Liver (tissue), 8 donors: ENCODE measurements at regions not wholly inside any gene's neighbourhood (a gene's known extent, or its start where the extent isn't known, plus 50 kb on each side); places are given as distances from the start of the nearest gene placed in this dataset.

Experiments
- DNase-seq: peaks from one replicate; pipeline ENCODE4 v3.0.0-alpha.2; 2017; ENCODE audit warnings: low spot score
- H3K27ac ChIP-seq, 2 donors: one replicate each; pipeline ENCODE4 v1.7.0; 2013; ENCODE audit warnings: inconsistent platforms in 2 of 2, low read length in 2 of 2, control low read depth in 1 of 2, low read depth in 1 of 2, mild to moderate bottlenecking in 1 of 2
- H3K27me3 ChIP-seq, 4 donors: one replicate each; pipeline versions ENCODE4 v1.6.1 to v1.7.0; 2013; ENCODE audit warnings: low read length in 3 of 4, inconsistent platforms in 1 of 4, mild to moderate bottlenecking in 1 of 4, moderate library complexity in 1 of 4; ENCODE audit not compliant: control insufficient read depth in 4 of 4, insufficient read depth in 4 of 4
- H3K36me3 ChIP-seq, 4 donors: one replicate each; pipeline versions ENCODE4 v1.6.1 to v1.7.0; 2013; ENCODE audit warnings: low read length in 3 of 4, mild to moderate bottlenecking in 3 of 4, low read depth in 1 of 4, moderate library complexity in 1 of 4; ENCODE audit not compliant: control insufficient read depth in 4 of 4, insufficient read depth in 3 of 4
- H3K4me1 ChIP-seq, 4 donors: one replicate each; pipeline versions ENCODE4 v1.6.1 to v1.7.0; 2013; ENCODE audit warnings: low read length in 3 of 4, mild to moderate bottlenecking in 3 of 4, moderate library complexity in 1 of 4; ENCODE audit not compliant: control insufficient read depth in 4 of 4, insufficient read depth in 4 of 4
- H3K4me3 ChIP-seq, 3 donors: one replicate each; pipeline versions ENCODE4 v1.6.1 to v1.7.0; 2013; ENCODE audit warnings: low read length in 3 of 3, control low read depth in 1 of 3, low read depth in 1 of 3, mild to moderate bottlenecking in 1 of 3
- H3K9ac ChIP-seq, 2 donors: one replicate each; pipeline ENCODE4 v1.7.0; 2013; ENCODE audit warnings: low read length in 2 of 2, mild to moderate bottlenecking in 2 of 2, moderate library complexity in 2 of 2, control low read depth in 1 of 2, low read depth in 1 of 2
- H3K9me3 ChIP-seq, 4 donors: one replicate each; pipeline versions ENCODE4 v1.6.1 to v1.7.0; 2013; ENCODE audit warnings: low read length in 3 of 4; ENCODE audit not compliant: control insufficient read depth in 4 of 4
- EGR1 ChIP-seq, 2 donors: IDR thresholded peaks; 2 replicates each; pipeline ENCODE4 v1.6.1; 2016 to 2018; ENCODE audit warnings: antibody characterized with exemption in 2 of 2, low read depth in 2 of 2
- FOXA1 ChIP-seq: IDR thresholded peaks from 2 replicates; pipeline ENCODE4 v1.6.1; 2016; ENCODE audit warnings: antibody characterized with exemption
- GABPA ChIP-seq, 2 donors: IDR thresholded peaks in 1 of 2; conservative IDR thresholded peaks in 1 of 2; 2 replicates each; pipeline ENCODE4 v1.6.1; 2016; ENCODE audit warnings: antibody characterized with exemption in 2 of 2, mild to moderate bottlenecking in 1 of 2, moderate library complexity in 1 of 2
- HNF4A ChIP-seq, 2 donors: conservative IDR thresholded peaks; 2 replicates each; pipeline ENCODE4 v1.6.1; 2016; ENCODE audit warnings: antibody characterized with exemption in 2 of 2, mild to moderate bottlenecking in 2 of 2
- HNF4G ChIP-seq: IDR thresholded peaks from 2 replicates; pipeline ENCODE4 v1.6.1; 2016; ENCODE audit warnings: antibody characterized with exemption
- JUND ChIP-seq, 2 donors: IDR thresholded peaks; 2 replicates each; pipeline ENCODE4 v1.6.1; 2016; ENCODE audit warnings: antibody characterized with exemption in 2 of 2
- RXRA ChIP-seq, 2 donors: IDR thresholded peaks; 2 replicates each; pipeline ENCODE4 v1.6.1; 2017 to 2018; ENCODE audit warnings: antibody characterized with exemption in 2 of 2, mild to moderate bottlenecking in 1 of 2
- SP1 ChIP-seq: IDR thresholded peaks from 2 replicates; pipeline ENCODE4 v1.6.1; 2018; ENCODE audit warnings: antibody characterized with exemption, mild to moderate bottlenecking
- TAF1 ChIP-seq: conservative IDR thresholded peaks from 2 replicates; pipeline ENCODE4 v1.6.1; 2016; ENCODE audit warnings: antibody characterized with exemption, mild to moderate bottlenecking
- YY1 ChIP-seq: IDR thresholded peaks from 2 replicates; pipeline ENCODE4 v1.6.1; 2016; ENCODE audit warnings: antibody characterized with exemption, mild to moderate bottlenecking
- WGBS: extraction: QIAGEN DNeasy Blood & Tissue Kit; methylation state at CpG from one replicate; pipeline ENCODE4 v1.1.7; 2013; 5-methylcytosine and 5-hydroxymethylcytosine counted together
- TF ChIP-seq, protein P1 (sequence below): IDR thresholded peaks from 2 replicates; pipeline ENCODE4 v1.6.1; 2016; ENCODE audit warnings: antibody characterized with exemption, mild to moderate bottlenecking
- TF ChIP-seq, protein P2 (sequence below): fragments of 150-350 bp; IDR thresholded peaks from 2 replicates; pipeline ENCODE4 v1.5.1; 2017; ENCODE audit warnings: improper control_type of control experiment, low read depth, low read length; ENCODE audit not compliant: missing input control
- TF ChIP-seq, protein P3 (sequence below): IDR thresholded peaks from 2 replicates; pipeline ENCODE4 v1.6.1; 2016; ENCODE audit warnings: antibody characterized with exemption
- TF ChIP-seq, protein P4 (sequence below): IDR thresholded peaks from 2 replicates; pipeline ENCODE4 v1.6.1; 2016; ENCODE audit warnings: antibody characterized with exemption
- donor health status: healthy.
- donor health status: healthy.
- donor health status: healthy.
- donor health status: healthy.
- donor health status: healthy.

DNA sequence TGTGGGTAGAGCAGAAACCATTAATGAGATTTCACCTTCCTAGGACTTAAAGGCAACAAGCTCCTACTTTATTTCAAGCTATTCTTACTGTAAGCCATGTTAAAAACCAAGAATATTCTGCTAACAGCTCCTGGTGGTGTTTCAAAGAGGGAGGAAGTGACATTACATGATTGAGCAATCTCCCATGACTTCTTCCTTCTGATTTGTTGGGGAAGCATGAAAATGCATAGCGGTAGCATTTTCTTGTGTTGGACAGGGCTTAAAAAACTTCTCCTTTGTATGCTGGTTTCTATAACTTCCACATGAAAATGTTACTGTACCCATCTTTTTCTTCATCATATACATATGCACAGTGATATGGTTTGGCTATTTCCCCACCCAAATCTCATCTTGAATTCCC is 297.0 kb upstream of the SNX7 start:
- Histone ChIP-seq H3K4me1 (no peaks in the 10 kb centered on the region), H3K27ac (no peak overlapping the region), H3K36me3 (no peaks in the 10 kb centered on the region), H3K9me3 (peaks cover 0 to 1% (median 0%) of the 10 kb centered on the region in 4 donors), H3K9ac (no peak overlapping the region), H3K4me3 (no peak overlapping the region), H3K27me3 (no peaks in the 10 kb centered on the region)
- DNase-seq: no peak
- WGBS: 94% methylated on average over 1 of the region's 1 CpG
- no peak for TF ChIP-seq FOXA1
- TF ChIP-seq HNF4A (conservative IDR thresholded peaks at IDR 0.05): no peak
- TF ChIP-seq, protein P1, sequence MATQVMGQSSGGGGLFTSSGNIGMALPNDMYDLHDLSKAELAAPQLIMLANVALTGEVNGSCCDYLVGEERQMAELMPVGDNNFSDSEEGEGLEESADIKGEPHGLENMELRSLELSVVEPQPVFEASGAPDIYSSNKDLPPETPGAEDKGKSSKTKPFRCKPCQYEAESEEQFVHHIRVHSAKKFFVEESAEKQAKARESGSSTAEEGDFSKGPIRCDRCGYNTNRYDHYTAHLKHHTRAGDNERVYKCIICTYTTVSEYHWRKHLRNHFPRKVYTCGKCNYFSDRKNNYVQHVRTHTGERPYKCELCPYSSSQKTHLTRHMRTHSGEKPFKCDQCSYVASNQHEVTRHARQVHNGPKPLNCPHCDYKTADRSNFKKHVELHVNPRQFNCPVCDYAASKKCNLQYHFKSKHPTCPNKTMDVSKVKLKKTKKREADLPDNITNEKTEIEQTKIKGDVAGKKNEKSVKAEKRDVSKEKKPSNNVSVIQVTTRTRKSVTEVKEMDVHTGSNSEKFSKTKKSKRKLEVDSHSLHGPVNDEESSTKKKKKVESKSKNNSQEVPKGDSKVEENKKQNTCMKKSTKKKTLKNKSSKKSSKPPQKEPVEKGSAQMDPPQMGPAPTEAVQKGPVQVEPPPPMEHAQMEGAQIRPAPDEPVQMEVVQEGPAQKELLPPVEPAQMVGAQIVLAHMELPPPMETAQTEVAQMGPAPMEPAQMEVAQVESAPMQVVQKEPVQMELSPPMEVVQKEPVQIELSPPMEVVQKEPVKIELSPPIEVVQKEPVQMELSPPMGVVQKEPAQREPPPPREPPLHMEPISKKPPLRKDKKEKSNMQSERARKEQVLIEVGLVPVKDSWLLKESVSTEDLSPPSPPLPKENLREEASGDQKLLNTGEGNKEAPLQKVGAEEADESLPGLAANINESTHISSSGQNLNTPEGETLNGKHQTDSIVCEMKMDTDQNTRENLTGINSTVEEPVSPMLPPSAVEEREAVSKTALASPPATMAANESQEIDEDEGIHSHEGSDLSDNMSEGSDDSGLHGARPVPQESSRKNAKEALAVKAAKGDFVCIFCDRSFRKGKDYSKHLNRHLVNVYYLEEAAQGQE: no peak
- no peak for TF ChIP-seq HNF4G
- TF ChIP-seq YY1: no peak
- TF ChIP-seq, protein P2, sequence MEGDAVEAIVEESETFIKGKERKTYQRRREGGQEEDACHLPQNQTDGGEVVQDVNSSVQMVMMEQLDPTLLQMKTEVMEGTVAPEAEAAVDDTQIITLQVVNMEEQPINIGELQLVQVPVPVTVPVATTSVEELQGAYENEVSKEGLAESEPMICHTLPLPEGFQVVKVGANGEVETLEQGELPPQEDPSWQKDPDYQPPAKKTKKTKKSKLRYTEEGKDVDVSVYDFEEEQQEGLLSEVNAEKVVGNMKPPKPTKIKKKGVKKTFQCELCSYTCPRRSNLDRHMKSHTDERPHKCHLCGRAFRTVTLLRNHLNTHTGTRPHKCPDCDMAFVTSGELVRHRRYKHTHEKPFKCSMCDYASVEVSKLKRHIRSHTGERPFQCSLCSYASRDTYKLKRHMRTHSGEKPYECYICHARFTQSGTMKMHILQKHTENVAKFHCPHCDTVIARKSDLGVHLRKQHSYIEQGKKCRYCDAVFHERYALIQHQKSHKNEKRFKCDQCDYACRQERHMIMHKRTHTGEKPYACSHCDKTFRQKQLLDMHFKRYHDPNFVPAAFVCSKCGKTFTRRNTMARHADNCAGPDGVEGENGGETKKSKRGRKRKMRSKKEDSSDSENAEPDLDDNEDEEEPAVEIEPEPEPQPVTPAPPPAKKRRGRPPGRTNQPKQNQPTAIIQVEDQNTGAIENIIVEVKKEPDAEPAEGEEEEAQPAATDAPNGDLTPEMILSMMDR: no peak
- no peak for TF ChIP-seq GABPA (IDR thresholded peaks at IDR 0.05 in 1 of 2, conservative IDR thresholded peaks at IDR 0.05 in 1 of 2)
- TF ChIP-seq, protein P3, sequence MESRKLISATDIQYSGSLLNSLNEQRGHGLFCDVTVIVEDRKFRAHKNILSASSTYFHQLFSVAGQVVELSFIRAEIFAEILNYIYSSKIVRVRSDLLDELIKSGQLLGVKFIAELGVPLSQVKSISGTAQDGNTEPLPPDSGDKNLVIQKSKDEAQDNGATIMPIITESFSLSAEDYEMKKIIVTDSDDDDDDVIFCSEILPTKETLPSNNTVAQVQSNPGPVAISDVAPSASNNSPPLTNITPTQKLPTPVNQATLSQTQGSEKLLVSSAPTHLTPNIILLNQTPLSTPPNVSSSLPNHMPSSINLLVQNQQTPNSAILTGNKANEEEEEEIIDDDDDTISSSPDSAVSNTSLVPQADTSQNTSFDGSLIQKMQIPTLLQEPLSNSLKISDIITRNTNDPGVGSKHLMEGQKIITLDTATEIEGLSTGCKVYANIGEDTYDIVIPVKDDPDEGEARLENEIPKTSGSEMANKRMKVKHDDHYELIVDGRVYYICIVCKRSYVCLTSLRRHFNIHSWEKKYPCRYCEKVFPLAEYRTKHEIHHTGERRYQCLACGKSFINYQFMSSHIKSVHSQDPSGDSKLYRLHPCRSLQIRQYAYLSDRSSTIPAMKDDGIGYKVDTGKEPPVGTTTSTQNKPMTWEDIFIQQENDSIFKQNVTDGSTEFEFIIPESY: no peak
- no peak for TF ChIP-seq EGR1 (IDR thresholded peaks at IDR 0.05; ENCODE audit: low read depth in 2 of 2)

DNA sequence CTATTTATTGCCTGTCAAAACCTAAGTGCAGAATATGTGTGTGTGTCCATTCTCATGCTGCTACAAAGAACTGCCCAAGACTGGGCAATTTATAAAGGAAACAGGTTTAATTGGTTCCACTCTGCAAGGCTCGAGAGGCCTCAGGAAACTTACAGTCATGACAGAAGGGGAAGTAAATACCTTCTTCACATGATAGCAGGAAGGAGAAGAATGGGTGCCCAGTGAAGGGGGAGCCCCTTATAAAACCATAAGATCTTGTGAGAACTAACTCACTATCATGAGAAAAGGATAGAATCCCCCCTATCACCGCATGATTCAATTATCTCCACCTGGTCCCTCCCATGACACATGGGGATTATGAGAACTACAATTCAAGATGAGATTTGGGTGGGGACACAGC is 300.7 kb upstream of the SNX7 start:
- Histone ChIP-seq H3K9me3 (peaks cover 0 to 1% (median 0%) of the 10 kb centered on the region in 4 donors), H3K9ac (no peak overlapping the region), H3K27me3 (no peaks in the 10 kb centered on the region), H3K36me3 (no peaks in the 10 kb centered on the region), H3K4me3 (no peak overlapping the region), H3K27ac (no peak overlapping the region), H3K4me1 (no peaks in the 10 kb centered on the region)
- no peak for DNase-seq
- WGBS: 90% methylated on average over 2 of the region's 2 CpGs
- TF ChIP-seq, protein P1: no peak
- TF ChIP-seq GABPA (IDR thresholded peaks at IDR 0.05 in 1 of 2, conservative IDR thresholded peaks at IDR 0.05 in 1 of 2) (no peak), RXRA (IDR thresholded peaks at IDR 0.05) (no peak), JUND (IDR thresholded peaks at IDR 0.05) (no peak), SP1 (no peak), YY1 (no peak), TAF1 (no peak)
- TF ChIP-seq, protein P3: no peak
- TF ChIP-seq, protein P4, sequence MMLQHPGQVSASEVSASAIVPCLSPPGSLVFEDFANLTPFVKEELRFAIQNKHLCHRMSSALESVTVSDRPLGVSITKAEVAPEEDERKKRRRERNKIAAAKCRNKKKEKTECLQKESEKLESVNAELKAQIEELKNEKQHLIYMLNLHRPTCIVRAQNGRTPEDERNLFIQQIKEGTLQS: no peak
